ENCODE measurements at regions not wholly inside any gene's neighbourhood (a gene's known extent, or its start where the extent isn't known, plus 50 kb on each side); places are given as distances from the start of the nearest gene placed in this dataset.

DNA sequence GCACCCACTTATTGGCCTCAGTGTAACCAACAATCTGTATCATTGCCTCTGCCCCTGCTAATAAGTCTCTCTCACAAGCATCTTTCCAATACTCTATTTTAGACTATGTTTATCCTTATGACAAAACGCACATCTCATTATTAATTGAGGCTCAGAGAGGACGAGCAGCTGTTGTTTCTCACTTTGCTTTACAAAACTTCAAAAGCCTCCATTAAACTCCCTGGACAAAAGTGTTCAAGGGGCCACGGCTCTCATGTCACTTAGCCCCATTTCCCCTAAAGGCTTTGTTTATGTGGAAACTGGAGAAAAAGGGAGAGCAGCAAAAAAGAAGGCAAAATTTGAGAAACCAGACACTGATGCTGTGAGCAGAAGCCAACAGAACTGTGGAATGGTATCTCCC, 180.0 kb upstream of the LNX1 start:
- no peak overlapping the region for H3K27ac ChIP-seq (ENCODE audit: low read length)
- no peak for TF ChIP-seq RAD21 (conservative IDR thresholded peaks at IDR 0.05)
- TF ChIP-seq, protein P1, sequence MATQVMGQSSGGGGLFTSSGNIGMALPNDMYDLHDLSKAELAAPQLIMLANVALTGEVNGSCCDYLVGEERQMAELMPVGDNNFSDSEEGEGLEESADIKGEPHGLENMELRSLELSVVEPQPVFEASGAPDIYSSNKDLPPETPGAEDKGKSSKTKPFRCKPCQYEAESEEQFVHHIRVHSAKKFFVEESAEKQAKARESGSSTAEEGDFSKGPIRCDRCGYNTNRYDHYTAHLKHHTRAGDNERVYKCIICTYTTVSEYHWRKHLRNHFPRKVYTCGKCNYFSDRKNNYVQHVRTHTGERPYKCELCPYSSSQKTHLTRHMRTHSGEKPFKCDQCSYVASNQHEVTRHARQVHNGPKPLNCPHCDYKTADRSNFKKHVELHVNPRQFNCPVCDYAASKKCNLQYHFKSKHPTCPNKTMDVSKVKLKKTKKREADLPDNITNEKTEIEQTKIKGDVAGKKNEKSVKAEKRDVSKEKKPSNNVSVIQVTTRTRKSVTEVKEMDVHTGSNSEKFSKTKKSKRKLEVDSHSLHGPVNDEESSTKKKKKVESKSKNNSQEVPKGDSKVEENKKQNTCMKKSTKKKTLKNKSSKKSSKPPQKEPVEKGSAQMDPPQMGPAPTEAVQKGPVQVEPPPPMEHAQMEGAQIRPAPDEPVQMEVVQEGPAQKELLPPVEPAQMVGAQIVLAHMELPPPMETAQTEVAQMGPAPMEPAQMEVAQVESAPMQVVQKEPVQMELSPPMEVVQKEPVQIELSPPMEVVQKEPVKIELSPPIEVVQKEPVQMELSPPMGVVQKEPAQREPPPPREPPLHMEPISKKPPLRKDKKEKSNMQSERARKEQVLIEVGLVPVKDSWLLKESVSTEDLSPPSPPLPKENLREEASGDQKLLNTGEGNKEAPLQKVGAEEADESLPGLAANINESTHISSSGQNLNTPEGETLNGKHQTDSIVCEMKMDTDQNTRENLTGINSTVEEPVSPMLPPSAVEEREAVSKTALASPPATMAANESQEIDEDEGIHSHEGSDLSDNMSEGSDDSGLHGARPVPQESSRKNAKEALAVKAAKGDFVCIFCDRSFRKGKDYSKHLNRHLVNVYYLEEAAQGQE (IDR thresholded peaks at IDR 0.05; ENCODE audit: borderline replicate concordance), result no peak
- TF ChIP-seq MXI1 (conservative IDR thresholded peaks at IDR 0.05; ENCODE audit: poor library complexity, severe bottlenecking), result no peak
- TF ChIP-seq, protein P2, sequence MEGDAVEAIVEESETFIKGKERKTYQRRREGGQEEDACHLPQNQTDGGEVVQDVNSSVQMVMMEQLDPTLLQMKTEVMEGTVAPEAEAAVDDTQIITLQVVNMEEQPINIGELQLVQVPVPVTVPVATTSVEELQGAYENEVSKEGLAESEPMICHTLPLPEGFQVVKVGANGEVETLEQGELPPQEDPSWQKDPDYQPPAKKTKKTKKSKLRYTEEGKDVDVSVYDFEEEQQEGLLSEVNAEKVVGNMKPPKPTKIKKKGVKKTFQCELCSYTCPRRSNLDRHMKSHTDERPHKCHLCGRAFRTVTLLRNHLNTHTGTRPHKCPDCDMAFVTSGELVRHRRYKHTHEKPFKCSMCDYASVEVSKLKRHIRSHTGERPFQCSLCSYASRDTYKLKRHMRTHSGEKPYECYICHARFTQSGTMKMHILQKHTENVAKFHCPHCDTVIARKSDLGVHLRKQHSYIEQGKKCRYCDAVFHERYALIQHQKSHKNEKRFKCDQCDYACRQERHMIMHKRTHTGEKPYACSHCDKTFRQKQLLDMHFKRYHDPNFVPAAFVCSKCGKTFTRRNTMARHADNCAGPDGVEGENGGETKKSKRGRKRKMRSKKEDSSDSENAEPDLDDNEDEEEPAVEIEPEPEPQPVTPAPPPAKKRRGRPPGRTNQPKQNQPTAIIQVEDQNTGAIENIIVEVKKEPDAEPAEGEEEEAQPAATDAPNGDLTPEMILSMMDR (IDR thresholded peaks at IDR 0.05; ENCODE audit: poor library complexity, severe bottlenecking), result no peak
- no peak for TF ChIP-seq TAF1 (IDR thresholded peaks at IDR 0.05; ENCODE audit: low read depth)
- TF ChIP-seq SMC3 (conservative IDR thresholded peaks at IDR 0.05; ENCODE audit: poor library complexity), result no peak
- TF ChIP-seq POLR2AphosphoS5 (IDR thresholded peaks at IDR 0.05), result no peak
- no peak for TF ChIP-seq EP300 (conservative IDR thresholded peaks at IDR 0.05; ENCODE audit: poor library complexity, severe bottlenecking)
- TF ChIP-seq EZH2 (IDR thresholded peaks at IDR 0.05; ENCODE audit: borderline replicate concordance, insufficient read depth, low read length, poor library complexity, severe bottlenecking), result no peak
- no peaks in the 10 kb centered on the region for H4K20me1 ChIP-seq (ENCODE audit: insufficient read depth)
- no peaks in the 10 kb centered on the region for H3K79me2 ChIP-seq (replicated peaks; ENCODE audit: insufficient read depth, low read length)
- no peak overlapping the region for H2AFZ ChIP-seq (ENCODE audit: low read depth, low read length)
- H3K9me2 ChIP-seq (ENCODE audit: insufficient read depth, low read length), result no peaks in the 10 kb centered on the region
- no peak overlapping the region for H3K9ac ChIP-seq (ENCODE audit: low read length)
- no peaks in the 10 kb centered on the region for H3K27me3 ChIP-seq (ENCODE audit: insufficient read depth, low read depth, low read length)
- H3K4me3 ChIP-seq (ENCODE audit: low read length), result no peak overlapping the region
- H3K4me2 ChIP-seq (ENCODE audit: low read length), result no peak overlapping the region
- H3F3A ChIP-seq (ENCODE audit: insufficient read depth, low read length, poor library complexity, severe bottlenecking), result no peaks in the 10 kb centered on the region
- no peaks in the 10 kb centered on the region for H3K36me3 ChIP-seq (ENCODE audit: insufficient read depth, low read length)
- H3K9me3 ChIP-seq (ENCODE audit: low read length), result no peaks in the 10 kb centered on the region

DNA sequence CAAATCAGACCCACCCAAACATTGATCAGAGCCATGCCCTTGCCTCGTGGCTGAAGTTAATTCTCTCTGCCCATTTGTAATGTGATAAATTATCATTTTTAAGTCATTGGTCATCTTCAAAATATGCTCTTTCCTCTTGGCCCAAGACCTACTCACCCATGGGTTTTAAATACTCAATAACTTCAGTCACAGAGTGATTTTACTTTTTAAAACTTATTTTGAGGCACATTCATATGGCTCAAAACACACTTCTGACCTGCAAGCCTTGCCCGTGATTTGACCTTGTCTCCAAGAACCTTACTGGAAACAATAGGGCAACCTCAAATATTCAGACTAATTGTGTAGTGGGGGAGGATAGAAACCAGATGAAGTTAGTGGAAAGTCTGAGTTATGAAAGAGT, 176.2 kb upstream of the LNX1 start:
- Histone ChIP-seq H3F3A (ENCODE audit: insufficient read depth, low read length, poor library complexity, severe bottlenecking) (no peaks in the 10 kb centered on the region), H3K4me2 (ENCODE audit: low read length) (no peak overlapping the region), H3K27ac (ENCODE audit: low read length) (no peak overlapping the region)

More for the DNA sequence above, 176.2 kb upstream of the LNX1 start:
- Histone ChIP-seq H2AFZ (ENCODE audit: low read depth, low read length) (no peak overlapping the region), H3K36me3 (ENCODE audit: insufficient read depth, low read length) (no peaks in the 10 kb centered on the region), H3K27me3 (ENCODE audit: insufficient read depth, low read depth, low read length) (no peaks in the 10 kb centered on the region), H3K9me3 (ENCODE audit: low read length) (no peaks in the 10 kb centered on the region), H3K9me2 (ENCODE audit: insufficient read depth, low read length) (no peaks in the 10 kb centered on the region), H4K20me1 (ENCODE audit: insufficient read depth) (no peaks in the 10 kb centered on the region), H3K79me2 (replicated peaks; ENCODE audit: insufficient read depth, low read length) (no peaks in the 10 kb centered on the region), H3K9ac (ENCODE audit: low read length) (no peak overlapping the region), H3K4me3 (ENCODE audit: low read length) (no peak overlapping the region)
- TF ChIP-seq TAF1 (IDR thresholded peaks at IDR 0.05; ENCODE audit: low read depth) (no peak), EP300 (conservative IDR thresholded peaks at IDR 0.05; ENCODE audit: poor library complexity, severe bottlenecking) (no peak), EZH2 (IDR thresholded peaks at IDR 0.05; ENCODE audit: borderline replicate concordance, insufficient read depth, low read length, poor library complexity, severe bottlenecking) (no peak), POLR2AphosphoS5 (IDR thresholded peaks at IDR 0.05) (no peak), MXI1 (conservative IDR thresholded peaks at IDR 0.05; ENCODE audit: poor library complexity, severe bottlenecking) (no peak), SMC3 (conservative IDR thresholded peaks at IDR 0.05; ENCODE audit: poor library complexity) (no peak), RAD21 (conservative IDR thresholded peaks at IDR 0.05) (no peak)
- TF ChIP-seq, protein P1 (IDR thresholded peaks at IDR 0.05; ENCODE audit: borderline replicate concordance), result no peak
- TF ChIP-seq, protein P2 (IDR thresholded peaks at IDR 0.05; ENCODE audit: poor library complexity, severe bottlenecking), result no peak
